GM12865 (cell line): ENCODE measurements at regions not wholly inside any gene's neighbourhood (a gene's known extent, or its start where the extent isn't known, plus 50 kb on each side); places are given as distances from the start of the nearest gene placed in this dataset.

ENCODE experiments used
- DNase-seq: peaks from one replicate; pipeline ENCODE4 v3.0.0; 2010; ENCODE audit warnings: low read depth
- H3K4me3 ChIP-seq: 2 replicates; pipeline ENCODE4 v1.5.1; 2011; ENCODE audit warnings: mild to moderate bottlenecking, low read depth, low read length, control low read depth
- CTCF ChIP-seq: IDR thresholded peaks from 2 replicates; pipeline ENCODE4 v1.5.1; 2011; ENCODE audit warnings: low read length, control low read depth, low read depth, inconsistent platforms; ENCODE audit not compliant: insufficient read depth; ENCODE audit errors: missing control alignments

- DNase-seq = no peak
- no peak for TF ChIP-seq CTCF
These were observed 175.8 kb downstream of the CSNK2A3 start for GRCh38 chr11:11177156-11177808.

GRCh38 chr11:11173316-11174025, 179.6 kb downstream of the CSNK2A3 start:
- DNase-seq = no peak
- no peak for TF ChIP-seq CTCF
- H3K4me3 ChIP-seq = no peak overlapping the region

More at GRCh38 chr11:11177156-11177808, 175.8 kb downstream of the CSNK2A3 start:
- H3K4me3 ChIP-seq = no peak overlapping the region

GRCh38 chr11:11171854-11172253, 181.2 kb downstream of the CSNK2A3 start:
- H3K4me3 ChIP-seq = no peak overlapping the region
- peak; percentile 88 for DNase-seq
- no peak for TF ChIP-seq CTCF

GRCh38 chr11:11171285-11171684, 181.8 kb downstream of the CSNK2A3 start:
- no peak overlapping the region for H3K4me3 ChIP-seq
- no peak for DNase-seq
- TF ChIP-seq CTCF = no peak

GRCh38 chr11:11170352-11171084, 182.5 kb downstream of the CSNK2A3 start:
- no peak for TF ChIP-seq CTCF
- no peak overlapping the region for H3K4me3 ChIP-seq
- peak; percentile 65 for DNase-seq

GRCh38 chr11:11169715-11170351, 183.2 kb downstream of the CSNK2A3 start:
- DNase-seq = peak; percentile 76
- TF ChIP-seq CTCF = no peak

More at GRCh38 chr11:11169715-11170351, 183.2 kb downstream of the CSNK2A3 start:
- no peak overlapping the region for H3K4me3 ChIP-seq
